Sciatic nerve (tissue), 2 donors: ENCODE measurements at regions not wholly inside any gene's neighbourhood (a gene's known extent, or its start where the extent isn't known, plus 50 kb on each side); places are given as distances from the start of the nearest gene placed in this dataset.
"Not testable (repeated sequence)": the region's sequence is repeated elsewhere in the genome, so short reads cannot be mapped to it uniquely, and the experiment has no call there.

Source experiments
- ATAC-seq: fragments of 200-7000 bp; cut with Tn5 transposase; one replicate; pipeline ENCODE4 v1.9.1; 2020; ENCODE audit warnings: mild to moderate bottlenecking, moderate library complexity
- DNase-seq: peaks from one replicate; pipeline ENCODE4 v3.0.0-alpha.2; 2020; ENCODE audit warnings: low spot score
- intact Hi-C: fragments of 100-400 bp; cut with DNase I; formaldehyde crosslinking; loops from one replicate; pipeline ENCODE4 v1.14.2; 2022
- donor health status: DM: no; HTN: no; CAD: no.
- donor health status: DM: no; HTN: no; CAD: no.

DNA sequence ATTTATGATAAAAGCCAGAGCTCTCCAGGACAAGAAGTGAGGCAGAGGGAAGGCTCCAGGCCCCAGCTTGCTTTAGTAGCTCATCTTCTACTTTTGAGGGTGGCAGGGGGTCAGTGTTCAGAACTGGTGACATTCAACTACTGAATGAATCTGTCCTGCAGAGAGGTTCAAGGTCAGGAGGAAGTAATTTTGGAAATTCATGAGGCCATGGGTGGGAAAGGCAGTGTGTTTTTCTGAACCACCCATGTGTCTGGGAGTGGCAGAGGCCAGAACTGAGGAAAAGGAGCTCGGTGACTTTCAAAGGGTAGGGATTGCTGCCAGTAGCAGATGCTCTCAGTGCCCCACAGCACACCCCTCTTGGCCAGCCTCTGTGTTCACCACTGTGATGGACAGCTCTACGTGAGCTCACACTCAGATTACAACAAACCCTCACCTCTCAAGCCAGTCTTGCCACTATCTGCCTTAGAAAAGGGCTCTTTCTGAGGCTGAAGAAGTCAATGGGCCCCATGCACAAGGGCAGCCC is 571.2 kb downstream of the RAB28 start:
- intact Hi-C loops = no loop called here
- ATAC-seq (no peak), DNase-seq (no peak)

DNA sequence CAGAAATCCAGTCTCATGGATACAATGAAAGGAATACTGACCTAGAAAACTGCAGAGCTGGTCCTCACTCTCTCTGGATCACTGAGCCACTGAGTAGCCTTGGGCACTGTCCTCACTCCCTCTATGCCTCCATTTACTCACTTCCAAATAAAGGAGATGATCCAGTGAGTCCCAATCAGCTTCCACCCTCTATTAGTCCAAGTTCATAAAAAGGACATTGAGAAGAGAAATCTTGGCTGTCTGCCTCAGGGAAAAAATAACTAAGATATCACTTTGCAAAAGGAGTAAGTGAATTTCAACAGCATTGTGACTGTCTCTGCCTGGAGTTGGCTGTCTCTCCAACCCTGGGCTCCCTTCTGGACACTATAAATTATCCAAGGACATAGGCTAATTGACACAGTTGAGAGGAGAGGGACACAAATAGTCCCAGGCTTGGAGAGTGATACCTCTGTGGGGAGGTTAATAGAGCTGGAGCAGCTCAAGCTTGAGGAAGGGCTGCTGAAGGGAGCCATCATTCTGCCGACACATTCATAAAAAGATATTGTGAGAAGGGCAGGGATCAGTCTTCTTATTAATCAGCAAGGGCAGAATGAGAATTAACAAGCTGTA is 572.3 kb downstream of the RAB28 start:
- intact Hi-C loops = no loop called here
- ATAC-seq (no peak), DNase-seq (no peak)

DNA sequence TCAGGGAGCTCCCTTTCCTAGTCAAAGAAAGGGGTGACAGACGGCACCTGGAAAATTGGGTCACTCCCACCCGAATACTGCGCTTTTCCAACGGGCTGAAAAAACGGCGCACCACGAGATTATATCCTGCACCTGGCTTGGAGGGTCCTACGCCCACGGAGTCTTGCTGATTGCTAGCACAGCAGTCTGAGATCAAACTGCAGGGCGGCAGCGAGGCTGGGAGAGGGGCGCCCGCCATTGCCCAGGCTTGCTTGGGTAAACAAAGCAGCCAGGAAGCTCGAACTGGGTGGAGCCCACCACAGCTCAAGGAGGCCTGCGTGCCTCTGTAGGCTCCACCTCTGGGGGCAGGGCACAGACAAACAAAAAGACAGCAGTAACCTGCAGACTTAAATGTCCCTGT is 580.5 kb downstream of the RAB28 start:
- ATAC-seq, intact Hi-C loops, DNase-seq: not testable (repeated sequence)

DNA sequence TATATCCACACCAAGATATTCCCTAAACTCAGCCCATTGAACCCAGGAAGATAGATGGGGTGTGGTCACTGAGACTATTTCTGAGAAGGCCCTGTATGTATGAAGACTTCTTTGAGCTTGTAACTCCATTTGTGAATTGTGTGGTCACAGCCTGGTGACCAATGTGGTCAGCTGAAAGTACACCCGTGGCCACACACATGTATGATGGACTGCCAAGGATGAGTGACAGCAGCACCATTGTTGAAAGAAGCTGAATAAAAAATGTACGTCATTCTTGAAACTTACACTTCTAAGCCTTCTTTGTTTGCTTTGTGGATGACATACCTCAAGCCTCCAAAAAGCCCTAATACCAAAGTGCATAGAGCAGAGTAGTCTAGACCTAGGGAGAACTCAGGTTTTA is 581.4 kb downstream of the RAB28 start:
- intact Hi-C loops = no loop called here
- ATAC-seq (no peak), DNase-seq (no peak)

DNA sequence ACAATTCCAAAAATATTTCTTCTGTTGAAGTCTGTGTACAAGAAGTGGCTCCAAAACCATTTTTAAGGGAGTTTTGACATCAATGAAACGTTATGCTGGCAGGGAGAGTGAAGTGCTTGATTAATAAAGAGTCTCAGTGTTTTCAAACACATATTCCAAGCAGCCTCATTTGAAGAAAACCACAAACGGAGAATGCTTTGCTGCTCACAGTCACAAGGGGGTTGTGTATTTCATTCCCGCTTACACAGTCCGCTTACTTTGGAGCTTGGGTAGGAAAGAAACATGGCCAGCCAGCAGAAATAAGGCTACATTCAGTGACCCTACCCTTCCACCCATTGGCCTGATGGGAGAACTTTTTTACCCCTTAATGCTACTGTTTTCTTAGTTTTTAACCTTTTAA is 586.2 kb downstream of the RAB28 start:
- no peak for DNase-seq
- ATAC-seq = peak; percentile 84
- intact Hi-C loops = no loop called here

DNA sequence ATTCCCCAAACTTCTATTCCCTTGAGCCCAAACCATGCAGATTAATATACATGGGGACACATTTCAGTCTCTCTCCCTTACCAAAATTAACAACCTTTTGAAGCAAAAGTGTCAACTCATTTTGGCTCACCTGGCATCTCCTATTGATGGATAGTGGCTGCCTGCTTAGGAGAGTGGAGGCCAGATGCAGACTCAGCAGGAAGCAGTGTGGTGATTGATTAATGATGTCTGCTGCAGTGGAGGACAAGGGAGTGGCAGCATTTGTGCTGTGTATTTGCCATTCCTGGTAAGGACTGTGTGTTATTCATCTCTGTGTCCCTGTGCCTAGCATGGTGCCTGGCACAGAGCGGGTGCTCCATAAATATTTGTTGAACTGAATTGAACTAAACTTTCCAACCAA is 590.1 kb downstream of the RAB28 start:
- intact Hi-C loops = no loop called here
- DNase-seq (no peak), ATAC-seq (no peak)

DNA sequence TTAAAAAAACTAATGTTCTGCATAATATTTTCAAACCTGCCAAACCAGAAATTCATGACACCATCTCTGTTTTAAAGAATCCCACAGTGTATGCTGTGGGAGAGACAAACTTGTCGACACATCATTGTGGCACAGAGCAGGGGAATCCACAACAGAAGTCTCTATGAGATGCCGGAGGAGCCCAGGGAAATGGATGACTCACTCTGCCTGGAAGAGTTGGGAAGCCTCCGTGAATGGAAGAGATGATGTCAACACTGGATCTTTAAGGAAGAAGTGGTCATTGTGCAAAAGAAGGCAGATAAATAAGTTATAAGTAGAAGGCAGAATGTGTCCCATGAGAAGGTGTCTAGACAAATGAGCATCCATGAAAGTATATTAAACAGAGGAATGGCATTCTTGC is 595.1 kb downstream of the RAB28 start:
- intact Hi-C loops = no loop called here
- peak; percentile 58 for ATAC-seq
- no peak for DNase-seq

DNA sequence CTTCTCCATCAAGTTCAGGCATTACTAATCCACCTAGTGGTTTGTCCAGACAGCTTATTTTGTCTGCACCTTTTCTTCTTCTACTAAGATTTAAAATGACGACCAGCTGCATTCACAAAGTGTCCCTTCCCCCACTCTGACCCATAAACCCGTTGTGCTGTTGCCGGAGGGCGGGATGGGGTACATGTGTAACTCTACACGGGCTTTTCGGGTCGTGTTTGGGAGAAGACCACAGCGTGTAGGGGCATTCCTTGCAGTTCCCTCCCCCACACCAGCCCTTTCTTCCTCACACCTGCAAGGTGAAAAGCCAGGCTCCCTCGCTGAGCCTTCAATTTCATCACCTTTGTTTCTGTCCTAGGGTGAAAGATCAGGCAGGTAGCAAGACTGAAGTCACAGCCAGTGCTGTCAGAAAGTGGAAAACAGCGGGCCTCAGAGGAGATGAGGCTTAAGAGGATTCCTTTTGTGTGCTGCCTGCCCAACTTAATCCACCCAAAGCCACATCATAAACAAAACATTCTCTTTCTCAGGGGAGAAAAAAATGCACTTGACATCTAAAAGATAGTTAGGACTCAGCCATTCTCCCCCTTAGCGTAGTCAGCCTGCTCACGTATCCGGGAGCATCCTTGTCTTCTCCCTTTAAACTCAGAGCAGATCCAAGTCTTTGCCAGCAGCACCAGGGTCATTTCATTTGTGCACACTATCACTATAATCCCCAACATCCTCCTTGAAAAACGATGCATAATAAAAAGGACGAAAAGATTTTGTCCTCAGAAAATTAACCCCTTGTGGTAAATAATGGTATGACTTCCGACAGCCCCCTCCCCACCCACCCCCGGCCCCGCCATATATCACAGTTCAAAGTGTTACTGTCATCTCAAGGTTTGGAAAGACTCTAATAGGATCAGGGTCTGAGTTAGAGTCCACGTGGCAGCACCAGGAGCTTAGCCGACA is 599.0 kb downstream of the RAB28 start:
- intact Hi-C loops = no loop called here
- DNase-seq (no peak), ATAC-seq (no peak)

DNA sequence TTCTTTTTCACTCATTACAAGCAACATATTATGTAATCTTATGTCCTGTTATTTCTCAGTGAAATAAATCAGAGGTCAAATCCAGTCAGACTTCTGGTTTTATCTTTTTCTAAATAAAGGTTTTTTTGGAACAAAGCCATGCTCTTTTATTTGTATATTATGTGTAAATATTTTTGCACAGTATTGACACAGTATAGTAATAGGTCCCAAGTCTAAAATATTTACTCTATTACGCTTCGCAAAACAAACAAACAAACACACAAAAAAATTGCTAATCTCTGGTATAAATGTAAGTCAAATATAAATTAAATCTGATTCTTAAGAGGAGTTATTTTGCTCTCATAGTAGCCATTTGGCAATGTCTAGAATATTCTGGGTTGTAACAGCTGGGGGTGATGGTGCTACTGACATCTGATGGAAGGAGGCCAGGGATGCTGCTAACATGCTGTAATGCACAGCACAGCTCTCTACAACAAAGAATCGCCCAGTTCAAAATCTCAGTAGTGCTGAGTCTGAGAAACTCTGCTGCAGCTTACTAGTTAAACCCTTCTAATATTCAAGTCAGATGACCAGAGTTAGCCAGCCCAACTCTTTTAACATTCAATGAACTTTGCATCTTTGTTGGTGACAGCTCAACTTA is 602.1 kb downstream of the RAB28 start:
- ATAC-seq (no peak), DNase-seq (no peak)
- intact Hi-C loops = no loop called here

DNA sequence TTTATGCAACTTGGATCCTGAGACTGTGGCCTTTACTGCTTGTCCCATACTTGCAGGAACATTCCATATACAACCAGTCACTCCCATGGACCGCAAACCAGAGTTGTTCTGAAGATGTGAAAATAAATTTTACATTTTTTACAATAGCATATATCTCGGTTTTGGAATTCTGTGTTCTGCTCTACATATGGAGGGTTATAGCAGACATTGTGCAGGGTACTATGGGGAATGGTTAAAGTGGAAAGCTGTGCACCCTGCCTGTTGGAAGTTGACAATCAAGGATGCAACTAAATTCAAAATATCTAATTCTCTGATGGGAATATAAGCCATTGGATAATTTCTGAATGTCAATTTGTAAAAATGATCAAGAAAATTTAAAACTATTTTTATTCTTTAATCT is 603.3 kb downstream of the RAB28 start:
- intact Hi-C loops = no loop called here
- DNase-seq = no peak
- ATAC-seq = no peak

DNA sequence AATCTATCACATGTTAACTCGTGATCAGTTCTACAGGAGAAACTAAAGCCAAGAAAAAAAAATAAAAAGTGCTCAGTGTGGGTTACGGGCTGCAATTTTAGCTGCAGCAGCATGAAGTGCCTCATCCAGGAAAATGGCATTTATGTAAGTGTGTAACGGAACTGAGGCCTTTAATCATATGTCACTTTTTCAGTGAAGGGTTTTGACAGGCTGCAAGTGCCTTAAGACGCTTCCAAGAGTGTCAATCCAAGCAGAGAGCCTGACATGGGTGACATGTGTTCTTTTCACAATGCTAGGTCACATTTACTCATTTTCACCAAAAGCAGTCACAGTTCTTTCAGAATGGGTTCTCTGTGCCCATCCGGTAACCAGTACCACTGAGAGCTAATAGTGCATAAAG is 604.6 kb downstream of the RAB28 start:
- DNase-seq (no peak), ATAC-seq (no peak)
- intact Hi-C loops = no loop called here

DNA sequence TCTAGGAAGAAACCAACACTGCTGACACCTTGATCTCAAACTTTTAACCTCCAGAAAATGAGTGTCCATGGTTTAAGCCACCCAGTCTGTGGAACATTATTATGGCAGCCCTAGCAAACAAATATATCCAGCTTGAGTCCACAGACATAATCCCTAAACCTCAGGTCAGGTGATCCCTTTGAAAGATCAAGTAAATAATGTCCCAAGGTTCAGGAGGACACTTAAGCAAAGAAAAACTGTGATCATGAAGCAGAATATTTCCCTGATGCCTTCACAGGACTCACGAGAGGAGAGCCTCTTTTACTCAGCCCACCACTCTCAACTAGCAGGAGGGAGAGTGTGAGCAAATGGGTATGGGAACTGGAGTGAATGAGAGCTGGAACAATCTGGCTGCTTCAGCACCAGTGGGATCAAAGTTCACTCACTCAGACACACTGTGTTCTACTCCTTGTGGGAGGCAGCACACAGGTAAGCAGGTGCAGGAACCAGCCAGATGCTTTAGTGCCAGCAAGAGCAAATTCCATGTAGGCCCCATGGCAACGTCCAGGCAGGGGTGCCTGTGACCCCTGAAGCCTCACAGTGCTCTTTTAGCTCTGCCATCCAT is 608.4 kb downstream of the RAB28 start:
- intact Hi-C loops = no loop called here
- ATAC-seq = no peak
- no peak for DNase-seq

DNA sequence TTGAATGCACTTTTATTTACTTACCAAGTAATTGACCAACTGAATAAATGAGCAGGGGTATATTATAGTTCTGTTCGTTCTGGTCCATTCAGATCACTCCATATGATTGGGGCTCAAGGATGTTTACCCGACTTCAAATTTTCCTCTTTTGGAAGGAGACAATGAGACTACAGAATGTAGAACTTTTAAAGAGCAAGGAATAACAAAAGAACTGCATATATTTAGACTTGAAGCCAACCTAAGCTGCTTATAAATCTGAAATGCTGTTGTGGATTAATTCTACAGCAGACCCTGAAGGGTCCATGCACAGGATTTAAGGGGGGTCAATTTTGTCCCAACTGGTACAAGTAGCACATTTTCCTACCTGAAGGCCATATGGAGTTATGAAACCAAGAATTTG is 610.8 kb downstream of the RAB28 start:
- no peak for ATAC-seq
- no peak for DNase-seq
- intact Hi-C loops = no loop called here

DNA sequence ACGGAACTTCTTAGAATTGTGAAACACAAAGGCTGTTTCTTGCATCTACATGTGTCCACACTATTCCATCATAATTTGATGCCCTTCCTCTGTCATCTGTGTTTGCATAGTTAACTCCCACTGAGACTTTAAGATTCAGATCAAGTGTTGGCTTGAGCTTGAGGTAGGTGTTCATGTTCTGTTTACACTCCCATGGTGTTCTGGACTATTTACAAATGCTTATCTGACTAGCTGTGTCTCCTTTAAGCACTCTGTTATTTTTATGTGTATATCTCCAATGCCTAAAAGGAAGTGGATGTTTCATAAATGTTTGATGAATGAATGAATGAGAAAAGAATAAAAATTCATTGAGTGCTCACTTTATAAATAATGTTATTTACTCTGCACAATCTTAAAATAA is 622.7 kb downstream of the RAB28 start:
- DNase-seq = no peak
- no peak for ATAC-seq
- intact Hi-C loops = no loop called here

DNA sequence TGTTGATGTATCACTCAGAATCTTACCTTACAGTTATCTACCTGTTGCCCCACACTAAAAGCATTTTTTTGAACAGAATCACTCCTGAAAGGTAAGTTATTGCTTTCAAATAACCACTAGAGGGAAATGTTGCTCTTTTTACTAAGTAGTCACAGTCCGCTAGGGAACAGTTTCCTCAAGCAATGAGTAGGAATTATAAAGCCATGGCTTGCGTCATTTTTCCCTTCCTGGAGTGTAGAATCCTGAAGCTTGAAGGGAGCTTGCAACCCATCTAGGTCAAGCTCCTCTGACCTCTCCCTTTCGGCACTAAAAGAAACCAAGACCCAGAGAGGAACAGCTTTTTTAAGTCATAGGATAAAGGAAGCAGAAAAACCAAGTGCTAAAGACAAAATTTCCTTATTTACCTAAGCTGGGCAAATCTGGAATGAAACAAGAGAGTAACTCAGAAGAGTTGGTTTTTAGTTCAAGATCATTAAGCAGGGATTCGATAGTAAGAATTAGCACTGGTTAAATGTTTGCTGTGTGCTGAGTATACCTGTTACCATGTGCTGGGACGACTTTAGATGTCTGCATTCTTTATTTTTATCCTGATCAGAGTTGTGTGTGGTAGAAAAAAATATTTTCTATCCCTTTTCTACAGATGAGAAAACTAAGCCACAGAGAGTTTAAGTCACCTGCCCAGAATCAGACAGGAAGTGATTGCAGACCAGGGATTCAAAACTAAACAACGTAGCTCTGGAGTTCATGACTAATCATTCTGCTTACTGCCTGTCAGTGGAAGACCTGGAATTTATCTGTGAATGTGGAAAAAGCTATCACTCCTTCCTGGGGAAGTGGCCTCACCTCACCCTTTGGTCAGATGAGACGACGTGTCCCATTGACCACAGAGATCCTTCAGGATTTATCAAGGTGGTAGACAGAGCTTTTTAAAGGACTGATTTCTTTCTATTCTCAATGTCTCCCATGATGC is 631.5 kb downstream of the RAB28 start:
- intact Hi-C loops = loop anchor here (10.0 kb wide), 1 partner anchor 692 kb away; the partner anchor contains the start of gene NKX3-2
- DNase-seq (no peak), ATAC-seq (peak; percentile 89)

DNA sequence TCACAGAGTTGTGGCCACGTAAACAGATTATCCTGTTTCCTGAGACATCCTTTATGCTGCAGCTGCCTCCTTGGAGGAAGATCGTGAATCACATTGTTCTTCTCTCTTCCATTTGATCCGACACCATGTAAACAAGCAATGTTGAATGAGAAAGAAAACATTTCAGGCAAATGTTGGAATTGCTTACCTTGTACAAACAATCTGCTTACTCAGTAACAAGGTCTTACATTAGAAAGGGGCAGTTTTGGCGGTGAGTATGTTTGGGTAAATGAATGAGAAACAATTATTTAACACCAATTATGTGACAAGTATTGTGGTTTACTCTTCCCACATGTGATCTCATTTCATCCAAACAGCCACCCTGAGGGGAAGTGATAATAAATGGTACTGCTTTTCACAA is 637.8 kb downstream of the RAB28 start:
- intact Hi-C loops = no loop called here
- DNase-seq (no peak), ATAC-seq (no peak)

DNA sequence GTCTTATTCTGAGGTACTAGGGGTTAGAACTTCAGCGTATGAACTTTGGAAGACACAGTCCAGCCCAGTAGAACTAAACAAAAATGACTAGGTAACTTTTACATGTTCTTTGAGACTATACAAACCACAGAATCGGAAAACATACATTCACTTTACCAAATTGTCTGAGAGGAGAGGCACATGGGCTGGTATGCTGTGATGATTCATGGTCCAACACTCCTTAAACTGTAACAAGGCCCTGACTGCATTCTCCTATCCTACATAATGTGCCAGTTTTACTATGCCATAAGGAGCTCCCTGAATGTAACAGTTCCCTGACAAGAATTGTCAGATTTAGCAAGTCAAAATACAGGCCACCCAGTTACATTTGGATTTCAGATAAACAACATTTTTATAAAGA is 640.0 kb downstream of the RAB28 start:
- ATAC-seq = no peak
- intact Hi-C loops = no loop called here
- DNase-seq = no peak

DNA sequence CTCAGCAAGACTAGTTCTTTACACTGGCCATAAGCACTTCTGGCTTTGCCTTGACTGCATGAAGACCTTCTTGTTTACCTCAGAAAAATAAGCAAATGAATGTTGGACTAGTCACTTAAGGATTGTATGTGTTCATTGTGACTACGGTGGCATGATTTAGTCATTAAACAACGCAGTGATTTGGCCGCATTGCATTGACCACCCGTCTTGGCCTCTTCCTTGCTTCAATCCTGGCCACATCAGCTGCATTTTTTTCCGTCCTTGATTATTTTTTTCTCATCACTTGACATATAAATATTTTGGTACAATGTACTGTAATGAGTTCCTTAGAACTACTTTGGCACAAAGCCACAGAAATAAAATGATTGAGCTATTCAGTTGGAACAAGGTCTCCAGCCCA is 656.2 kb downstream of the RAB28 start:
- DNase-seq (no peak), ATAC-seq (no peak)
- intact Hi-C loops = no loop called here
